ENCODE measurements at regions not wholly inside any gene's neighbourhood (a gene's known extent, or its start where the extent isn't known, plus 50 kb on each side); places are given as distances from the start of the nearest gene placed in this dataset.
"Not testable (repeated sequence)": the region's sequence is repeated elsewhere in the genome, so short reads cannot be mapped to it uniquely, and the experiment has no call there.

DNA sequence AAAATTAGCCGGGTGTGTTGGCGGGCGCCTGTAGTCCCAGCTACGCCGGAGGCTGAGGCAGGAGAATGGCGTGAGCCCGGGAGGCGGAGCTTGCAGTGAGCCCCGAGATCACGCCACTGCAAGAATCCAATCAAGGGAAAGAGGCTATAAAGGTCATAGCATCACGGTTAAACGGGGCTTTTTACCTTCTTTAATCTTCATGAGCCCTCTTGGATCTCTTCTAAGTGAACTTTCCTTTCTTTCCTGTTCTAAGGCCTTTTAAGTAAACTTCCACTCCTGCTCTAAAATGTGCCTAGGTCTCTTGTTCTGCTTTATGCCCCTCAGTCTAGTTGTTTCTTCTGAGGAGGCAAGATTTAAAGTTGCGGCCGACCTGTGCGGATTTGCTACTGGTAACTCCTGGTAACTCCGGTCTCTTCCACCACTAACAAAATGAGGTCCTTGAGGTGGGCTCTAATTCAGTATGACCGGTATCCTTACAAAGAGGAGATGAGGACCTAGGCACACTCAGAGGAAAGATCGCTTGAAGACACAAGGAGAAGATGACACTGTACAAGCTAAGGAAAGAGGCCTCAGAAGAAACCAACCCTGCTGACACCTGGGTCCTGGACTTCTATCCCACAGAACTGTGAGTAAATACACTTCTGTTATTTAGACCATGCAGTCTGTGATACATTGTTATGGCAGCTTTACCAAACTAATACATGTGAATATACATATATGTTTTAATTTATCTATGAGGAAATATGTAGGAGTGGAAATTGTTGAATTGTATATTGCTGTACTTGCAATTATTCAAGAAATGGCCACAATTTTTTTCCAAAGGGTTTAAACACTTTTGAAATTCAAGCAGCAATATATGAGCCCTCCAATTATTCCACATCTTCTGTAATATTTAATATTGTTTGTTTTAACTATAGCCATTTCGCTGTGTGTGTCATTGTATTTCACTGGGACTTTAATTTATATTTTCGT, 331.5 kb upstream of the CNTNAP2 start:
- DNase-seq, result no peak

- not testable (repeated sequence) for DNase-seq
These were observed 335.2 kb upstream of the CNTNAP2 start for GRCh38 chr7:145781388-145781787.

DNA sequence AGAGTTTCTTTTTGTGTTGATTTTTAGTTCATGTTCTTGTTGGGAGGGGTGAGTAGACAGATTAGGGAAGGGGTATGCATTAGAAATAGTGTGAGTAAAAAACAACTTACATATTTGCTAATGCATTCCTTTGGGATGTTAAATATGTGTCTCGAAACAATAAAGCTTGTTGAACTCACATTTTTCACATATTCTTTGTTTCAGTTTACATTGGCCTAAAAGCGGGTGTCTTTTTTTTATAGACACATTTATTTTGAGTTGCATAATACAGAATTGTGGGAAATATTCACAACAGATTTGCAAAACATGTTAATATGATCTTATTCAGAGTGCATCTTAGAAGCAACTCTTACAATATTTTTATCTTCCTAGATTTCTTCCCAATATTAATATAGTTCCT, 337.5 kb upstream of the CNTNAP2 start:
- no peak for DNase-seq

- DNase-seq, result no peak
These were observed 341.8 kb upstream of the CNTNAP2 start for GRCh38 chr7:145774777-145775176.

GRCh38 chr7:145753004-145753403, 363.6 kb upstream of the CNTNAP2 start:
- no peak for DNase-seq

DNA sequence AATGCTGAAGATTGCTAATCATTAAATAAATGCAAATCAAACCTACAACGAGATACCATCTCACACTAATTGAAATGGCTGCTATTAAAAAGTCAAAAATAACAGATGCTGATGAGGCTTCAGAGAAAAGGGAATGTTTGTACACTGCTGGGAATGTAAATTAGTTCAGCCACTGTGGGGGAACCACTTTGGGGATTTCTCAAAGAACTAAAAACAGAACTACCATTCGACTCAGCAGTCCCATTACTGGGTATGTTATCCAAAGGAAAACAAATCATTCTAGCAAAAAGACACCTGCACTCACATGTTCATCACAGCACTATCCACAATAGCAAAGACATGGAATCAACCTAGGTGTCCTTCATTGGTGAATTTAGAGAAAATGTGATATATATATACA, 379.0 kb upstream of the CNTNAP2 start:
- no peak for DNase-seq

GRCh38 chr7:145735061-145735460, 381.5 kb upstream of the CNTNAP2 start:
- no peak for DNase-seq

DNA sequence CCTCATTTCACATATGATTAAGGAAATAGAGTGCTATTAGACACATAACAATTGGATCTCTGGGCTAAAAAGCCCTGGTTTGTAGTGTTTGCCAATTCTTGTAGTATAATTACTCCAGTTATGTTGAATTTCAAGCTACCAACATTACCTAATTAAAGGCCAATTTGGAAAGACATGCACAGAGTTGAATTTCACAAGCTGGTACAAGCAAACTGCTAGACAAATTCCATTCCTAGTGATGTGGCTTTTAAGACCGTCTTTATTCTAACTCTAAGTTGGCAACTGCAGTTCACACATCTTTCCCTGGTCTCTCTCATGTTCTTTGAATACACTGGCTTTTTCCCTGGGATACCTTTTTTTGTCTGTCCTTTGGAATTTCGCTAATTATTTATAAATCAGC, 384.1 kb upstream of the CNTNAP2 start:
- no peak for DNase-seq

DNA sequence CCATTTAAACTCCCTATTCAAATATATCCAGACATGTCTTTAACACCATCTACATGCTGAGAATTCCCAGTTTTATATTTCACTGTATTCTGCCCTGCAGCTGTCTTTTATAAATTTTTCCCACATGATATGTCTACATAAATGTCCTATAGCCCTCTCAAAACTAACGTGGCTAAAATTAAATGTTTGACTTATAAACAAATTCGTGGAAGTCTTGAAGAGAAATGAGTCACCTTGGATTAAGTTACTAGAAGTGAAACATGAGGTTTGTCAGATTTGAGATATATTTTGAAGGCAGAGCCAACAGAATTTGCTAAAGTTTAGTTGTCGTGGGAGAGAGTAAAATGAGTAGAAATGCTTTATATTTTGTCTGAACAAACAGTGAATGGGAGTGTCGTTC, 386.9 kb upstream of the CNTNAP2 start:
- DNase-seq, result no peak

GRCh38 chr7:145718129-145718528, 398.5 kb upstream of the CNTNAP2 start:
- DNase-seq, result no peak

GRCh38 chr7:145700488-145700887, 416.1 kb upstream of the CNTNAP2 start:
- no peak for DNase-seq

GRCh38 chr7:145698526-145699262, 417.9 kb upstream of the CNTNAP2 start:
- DNase-seq, result no peak

DNA sequence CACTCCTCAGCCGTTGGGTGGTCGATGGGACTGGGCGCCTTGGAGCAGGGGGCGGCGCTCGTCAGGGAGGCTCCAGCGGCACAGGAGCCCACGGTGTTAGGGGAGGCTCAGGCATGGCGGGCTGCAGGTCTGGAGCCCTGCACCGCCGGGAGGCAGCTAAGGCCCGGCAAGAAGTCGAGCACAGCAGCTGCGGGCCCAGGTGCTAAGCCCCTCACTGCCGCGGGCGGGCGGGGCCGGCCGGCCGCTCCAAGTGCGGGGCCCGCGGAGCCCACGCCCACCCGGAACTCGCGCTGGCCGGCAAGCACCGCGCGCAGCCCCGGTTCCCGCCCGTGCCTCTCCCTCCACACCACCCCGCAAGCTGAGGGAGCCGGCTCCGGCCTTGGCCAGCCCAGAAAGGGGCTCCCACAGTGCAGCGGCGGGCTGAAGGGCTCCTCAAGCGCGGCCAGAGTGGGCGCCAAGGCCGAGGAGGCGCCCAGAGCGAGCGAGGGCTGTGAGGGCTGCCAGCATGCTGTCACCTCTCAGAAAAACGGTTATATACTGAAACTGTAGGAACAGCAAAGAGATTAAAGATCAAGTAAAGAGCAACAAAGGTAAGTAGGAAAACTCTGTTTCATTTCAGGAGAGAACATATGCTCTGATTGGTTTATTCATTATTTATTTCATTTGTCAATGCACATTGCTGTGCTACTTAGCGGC, 419.0 kb upstream of the CNTNAP2 start:
- DNase-seq, result not testable (repeated sequence)

DNA sequence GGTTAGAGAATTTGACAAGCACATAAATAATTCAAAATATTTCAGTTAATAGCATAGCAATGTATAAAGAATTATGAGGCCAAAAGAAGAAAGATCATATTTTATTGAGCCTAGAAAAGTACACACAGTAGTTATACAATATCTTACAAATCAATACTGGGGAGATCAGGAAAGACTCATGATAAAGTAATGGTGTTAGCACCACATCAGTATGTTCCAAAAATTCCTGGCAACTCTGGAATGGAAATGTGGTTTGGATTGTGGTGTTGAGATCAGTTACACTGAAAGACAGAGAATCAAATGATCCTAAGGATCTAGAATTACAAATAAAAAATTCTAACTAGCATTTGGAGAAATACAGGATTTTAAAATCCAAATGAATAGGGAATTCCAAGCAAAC, 420.5 kb upstream of the CNTNAP2 start:
- DNase-seq, result no peak

DNA sequence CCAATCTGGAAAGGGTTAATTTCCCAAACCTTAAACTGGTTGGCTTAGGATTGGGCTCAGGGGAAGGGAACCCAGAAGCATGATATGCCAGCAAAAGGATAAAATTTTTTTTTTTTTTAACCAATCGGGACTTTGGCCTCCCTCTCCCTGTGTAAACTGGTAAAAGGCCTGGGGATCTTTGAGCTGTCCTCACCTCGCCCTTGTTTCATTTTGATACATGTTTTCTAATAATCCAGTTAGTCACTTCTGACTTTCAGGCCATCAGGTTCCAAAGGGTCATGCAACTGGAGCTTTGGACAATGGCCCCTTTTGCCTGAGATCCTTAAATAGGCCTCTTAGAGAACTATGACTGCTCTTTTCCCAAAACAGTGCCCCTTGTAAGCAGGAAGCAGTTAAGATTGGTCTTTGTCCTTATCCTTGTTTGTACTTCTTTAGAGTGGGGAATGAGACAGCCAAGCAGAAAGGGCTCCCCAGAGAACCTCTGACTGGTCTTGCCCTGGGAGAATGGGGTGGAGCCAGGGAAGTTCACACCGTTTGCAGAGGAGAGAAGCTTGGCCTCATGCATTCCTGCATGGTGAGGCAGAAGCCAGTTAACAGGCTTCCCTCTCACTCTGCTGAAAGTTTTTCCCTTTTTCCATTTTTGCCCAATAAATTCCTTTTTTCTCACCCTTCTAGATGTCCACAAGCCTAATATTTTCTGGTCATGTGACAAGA, 424.2 kb upstream of the CNTNAP2 start:
- no peak for DNase-seq

DNA sequence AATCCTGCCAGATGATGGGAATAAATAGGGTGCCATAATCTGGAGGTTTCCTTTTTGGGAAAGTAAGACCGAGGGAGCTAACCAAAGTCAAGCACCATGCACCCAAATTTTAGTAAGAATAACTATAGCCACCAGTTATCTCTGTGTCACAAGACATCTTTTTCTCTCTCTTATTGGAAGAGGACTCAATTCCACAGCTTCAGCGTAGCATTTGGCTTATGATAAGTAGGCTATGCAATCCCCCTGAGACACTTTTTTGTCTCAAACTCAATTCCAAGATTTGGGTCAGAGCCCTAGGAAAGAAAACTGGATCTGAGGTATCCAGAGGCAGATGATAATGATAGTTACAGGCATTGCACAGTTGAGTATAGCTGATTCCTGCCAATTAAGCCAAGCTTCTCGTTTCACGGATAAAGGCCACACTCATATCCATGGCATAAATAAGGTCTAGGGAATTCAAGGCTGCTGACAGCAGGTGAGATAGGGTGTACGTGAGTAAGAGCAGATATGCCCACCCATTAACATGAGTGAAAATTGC, 425.2 kb upstream of the CNTNAP2 start:
- no peak for DNase-seq

- DNase-seq, result no peak
These were observed 435.0 kb upstream of the CNTNAP2 start for GRCh38 chr7:145681646-145682045.

DNA sequence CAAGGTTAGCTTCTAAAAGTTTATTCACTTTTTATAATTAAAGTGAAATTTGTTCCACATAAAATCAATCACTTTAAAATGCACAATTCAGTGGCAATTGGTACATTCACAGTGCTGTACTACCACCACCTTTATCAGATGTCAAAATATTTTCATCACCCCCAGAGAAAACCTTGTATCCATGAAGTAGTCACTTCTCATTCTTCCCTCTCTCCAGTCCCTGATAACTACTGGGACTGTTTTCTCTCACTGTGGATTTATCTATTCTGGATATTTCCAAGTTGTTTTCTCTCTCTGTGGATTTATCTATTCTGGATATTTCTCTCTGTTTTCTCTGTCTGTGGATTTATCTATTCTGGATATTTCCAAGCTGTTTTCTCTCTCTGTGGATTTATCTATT, 435.4 kb upstream of the CNTNAP2 start:
- DNase-seq, result no peak

GRCh38 chr7:145665499-145666258, 450.9 kb upstream of the CNTNAP2 start:
- DNase-seq, result no peak

- no peak for DNase-seq
These were observed 460.9 kb upstream of the CNTNAP2 start for GRCh38 chr7:145655666-145656065.

DNA sequence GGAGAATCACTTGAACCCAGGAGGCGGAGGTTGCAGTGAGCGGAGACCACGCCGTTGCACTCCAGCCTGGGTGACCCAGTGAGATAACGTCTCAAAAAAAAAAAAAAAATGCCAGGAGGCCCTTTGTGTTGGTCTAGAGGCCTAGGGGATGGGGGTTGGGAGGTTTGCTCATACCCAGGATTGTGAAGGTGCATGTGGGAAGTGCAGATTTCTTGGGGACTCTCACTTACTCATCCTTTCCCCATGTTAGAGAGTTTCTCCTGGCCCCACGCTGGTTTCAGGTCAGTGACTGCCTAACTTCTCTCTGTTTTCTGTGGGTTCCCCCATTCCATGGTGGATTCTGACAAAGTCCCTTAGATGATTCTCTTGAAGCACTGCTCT, 471.5 kb upstream of the CNTNAP2 start:
- no peak for DNase-seq

Data from stimulated activated naive CD4-positive, alpha-beta T cell (primary cell).